Gastrocnemius medialis (tissue), 4 donors: ENCODE measurements at regions not wholly inside any gene's neighbourhood (a gene's known extent, or its start where the extent isn't known, plus 50 kb on each side); places are given as distances from the start of the nearest gene placed in this dataset.

ENCODE experiments used
- POLR2A ChIP-seq, 2 donors: fragments of 450-650 bp; IDR thresholded peaks; one replicate each; pipeline ENCODE4 v1.6.1; 2017; ENCODE audit warnings: antibody characterized with exemption in 2 of 2, mild to moderate bottlenecking in 2 of 2, moderate library complexity in 2 of 2
- TF ChIP-seq, protein P1 (sequence below), 5 experiments: fragments of 450-650 bp in 3 of 5; fragments of 200-600 bp in 2 of 5; sonication (generic) in 2 of 5; IDR thresholded peaks in 4 of 5; conservative IDR thresholded peaks in 1 of 5; 1 replicate in 4 of 5; 2 replicates in 1 of 5; pipeline ENCODE4 v1.5.1; 2016 to 2019; ENCODE audit warnings: antibody characterized with exemption in 5 of 5, mild to moderate bottlenecking in 3 of 5, moderate library complexity in 3 of 5

DNA sequence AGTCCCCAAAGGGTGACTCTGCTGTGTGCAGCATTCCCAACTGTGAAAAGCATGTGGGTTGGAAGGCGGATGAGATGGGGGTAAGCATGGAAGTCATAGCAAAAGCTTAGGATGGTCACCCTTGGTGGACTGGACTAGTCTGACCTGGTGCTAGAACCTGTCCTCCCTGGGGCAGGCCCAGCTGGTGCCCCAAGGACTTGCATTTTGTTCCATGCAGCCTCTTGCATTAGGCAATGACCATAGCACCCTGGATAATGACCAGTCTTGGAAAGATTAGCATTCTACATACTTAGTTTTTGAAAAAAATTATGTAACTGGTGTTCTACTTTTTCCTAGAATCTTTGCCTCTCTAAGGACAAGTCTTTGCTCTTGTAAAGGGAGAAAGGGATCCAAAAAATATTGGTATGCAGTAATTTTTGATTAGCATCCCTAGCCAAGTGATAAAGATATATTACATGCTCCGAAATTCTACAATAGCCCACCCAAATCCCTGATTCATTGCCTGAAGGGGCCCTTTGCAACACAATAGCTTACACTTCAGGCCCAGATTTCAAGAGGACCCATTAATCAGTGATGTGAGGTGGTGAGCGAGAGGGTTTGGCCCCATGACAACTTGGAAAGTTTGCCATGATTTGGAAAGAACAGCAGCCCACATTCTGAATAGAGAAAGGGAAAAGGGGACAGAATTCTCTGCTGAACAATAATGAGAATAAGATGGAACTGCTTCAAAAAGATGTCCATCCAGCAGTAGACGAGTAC lies 93.3 kb upstream of the CD180 start:
- TF ChIP-seq, protein P1, sequence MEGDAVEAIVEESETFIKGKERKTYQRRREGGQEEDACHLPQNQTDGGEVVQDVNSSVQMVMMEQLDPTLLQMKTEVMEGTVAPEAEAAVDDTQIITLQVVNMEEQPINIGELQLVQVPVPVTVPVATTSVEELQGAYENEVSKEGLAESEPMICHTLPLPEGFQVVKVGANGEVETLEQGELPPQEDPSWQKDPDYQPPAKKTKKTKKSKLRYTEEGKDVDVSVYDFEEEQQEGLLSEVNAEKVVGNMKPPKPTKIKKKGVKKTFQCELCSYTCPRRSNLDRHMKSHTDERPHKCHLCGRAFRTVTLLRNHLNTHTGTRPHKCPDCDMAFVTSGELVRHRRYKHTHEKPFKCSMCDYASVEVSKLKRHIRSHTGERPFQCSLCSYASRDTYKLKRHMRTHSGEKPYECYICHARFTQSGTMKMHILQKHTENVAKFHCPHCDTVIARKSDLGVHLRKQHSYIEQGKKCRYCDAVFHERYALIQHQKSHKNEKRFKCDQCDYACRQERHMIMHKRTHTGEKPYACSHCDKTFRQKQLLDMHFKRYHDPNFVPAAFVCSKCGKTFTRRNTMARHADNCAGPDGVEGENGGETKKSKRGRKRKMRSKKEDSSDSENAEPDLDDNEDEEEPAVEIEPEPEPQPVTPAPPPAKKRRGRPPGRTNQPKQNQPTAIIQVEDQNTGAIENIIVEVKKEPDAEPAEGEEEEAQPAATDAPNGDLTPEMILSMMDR (IDR thresholded peaks at IDR 0.05 in 4 of 5, conservative IDR thresholded peaks at IDR 0.05 in 1 of 5) = no peak
- no peak for TF ChIP-seq POLR2A (IDR thresholded peaks at IDR 0.05)
